ENCODE measurements at regions not wholly inside any gene's neighbourhood (a gene's known extent, or its start where the extent isn't known, plus 50 kb on each side); places are given as distances from the start of the nearest gene placed in this dataset.

DNA sequence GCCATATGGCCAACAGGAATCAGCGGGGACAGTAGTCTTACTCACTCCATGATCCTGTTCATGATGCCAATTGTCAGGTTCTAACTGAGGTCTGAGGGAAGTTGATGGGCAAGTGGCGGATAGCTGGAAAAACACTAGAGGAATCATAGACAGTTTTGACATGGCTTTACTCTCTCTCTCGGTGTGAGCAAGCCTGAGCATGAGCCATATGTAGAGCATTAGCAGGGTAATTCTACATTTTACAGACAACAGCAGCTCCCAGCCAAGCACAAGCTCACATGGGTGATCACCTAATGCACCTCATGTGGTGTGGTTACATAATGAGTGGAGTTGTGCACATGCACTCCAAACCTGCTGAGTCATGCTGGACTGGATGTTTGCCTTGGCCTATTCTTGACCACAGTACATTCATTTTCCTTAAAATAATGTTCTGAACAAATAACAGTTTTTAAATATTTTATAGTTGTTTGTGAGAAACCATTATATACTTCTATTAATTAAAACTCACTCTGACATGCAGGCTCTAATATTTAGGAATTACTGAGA lies 429.2 kb downstream of the GPAT3 start:
- ChIA-PET CTCF (no interaction called here), POLR2A (no interaction called here)
- no peaks in the 10 kb centered on the region for H4K20me1 ChIP-seq (replicated peaks; ENCODE audit: control insufficient read depth, extremely low read depth, insufficient read depth, low read length)
- dilution Hi-C loops (cut with MboI; ENCODE audit: extremely low pct_ligation_motif_present, low sequenced_read_pairs) = no loop called here
- no peak overlapping the region for H2AFZ ChIP-seq (ENCODE audit: low read depth, low read length)
- BruUV-seq (replicated peaks) = no TSS peak
- no peak overlapping the region for H3K27ac ChIP-seq (ENCODE audit: insufficient read depth, low read depth, low read length)
- FAIRE-seq (no peak), DNase-seq (ENCODE audit: low read depth, low spot score) (no peak)
- H3K4me2 ChIP-seq (ENCODE audit: insufficient read depth, low read length) = no peak overlapping the region
- H3K27me3 ChIP-seq (ENCODE audit: control insufficient read depth in 2 of 2, insufficient read depth in 2 of 2, low read length in 2 of 2) = no peaks in the 10 kb centered on the region
- no peaks in the 10 kb centered on the region for H3K4me1 ChIP-seq (ENCODE audit: control insufficient read depth, extremely low read depth, insufficient read depth, low read length)
- no peak for TF ChIP-seq POLR2A (IDR thresholded peaks at IDR 0.05; ENCODE audit: low read depth, low read length)
- no peak for TF ChIP-seq JUN (IDR thresholded peaks at IDR 0.05; ENCODE audit: borderline replicate concordance, insufficient read depth, insufficient read length, low read depth)
- no peak for TF ChIP-seq FOS (IDR thresholded peaks at IDR 0.05; ENCODE audit: borderline replicate concordance, insufficient read depth, low read length)
- TF ChIP-seq EZH2 (IDR thresholded peaks at IDR 0.05; ENCODE audit: borderline replicate concordance, low read depth, low read length, severe bottlenecking) = no peak
- no peak for TF ChIP-seq POLR2AphosphoS5 (IDR thresholded peaks at IDR 0.05; ENCODE audit: insufficient read depth, low read depth, low read length)
- TF ChIP-seq, protein P1, sequence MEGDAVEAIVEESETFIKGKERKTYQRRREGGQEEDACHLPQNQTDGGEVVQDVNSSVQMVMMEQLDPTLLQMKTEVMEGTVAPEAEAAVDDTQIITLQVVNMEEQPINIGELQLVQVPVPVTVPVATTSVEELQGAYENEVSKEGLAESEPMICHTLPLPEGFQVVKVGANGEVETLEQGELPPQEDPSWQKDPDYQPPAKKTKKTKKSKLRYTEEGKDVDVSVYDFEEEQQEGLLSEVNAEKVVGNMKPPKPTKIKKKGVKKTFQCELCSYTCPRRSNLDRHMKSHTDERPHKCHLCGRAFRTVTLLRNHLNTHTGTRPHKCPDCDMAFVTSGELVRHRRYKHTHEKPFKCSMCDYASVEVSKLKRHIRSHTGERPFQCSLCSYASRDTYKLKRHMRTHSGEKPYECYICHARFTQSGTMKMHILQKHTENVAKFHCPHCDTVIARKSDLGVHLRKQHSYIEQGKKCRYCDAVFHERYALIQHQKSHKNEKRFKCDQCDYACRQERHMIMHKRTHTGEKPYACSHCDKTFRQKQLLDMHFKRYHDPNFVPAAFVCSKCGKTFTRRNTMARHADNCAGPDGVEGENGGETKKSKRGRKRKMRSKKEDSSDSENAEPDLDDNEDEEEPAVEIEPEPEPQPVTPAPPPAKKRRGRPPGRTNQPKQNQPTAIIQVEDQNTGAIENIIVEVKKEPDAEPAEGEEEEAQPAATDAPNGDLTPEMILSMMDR (IDR thresholded peaks at IDR 0.05; ENCODE audit: extremely low read depth in 1 of 2, insufficient read depth in 1 of 2, low read depth in 1 of 2, low read length in 2 of 2) = no peak
- TF ChIP-seq, protein P2, sequence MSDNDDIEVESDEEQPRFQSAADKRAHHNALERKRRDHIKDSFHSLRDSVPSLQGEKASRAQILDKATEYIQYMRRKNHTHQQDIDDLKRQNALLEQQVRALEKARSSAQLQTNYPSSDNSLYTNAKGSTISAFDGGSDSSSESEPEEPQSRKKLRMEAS (IDR thresholded peaks at IDR 0.05; ENCODE audit: insufficient read depth, insufficient read length) = no peak
- TF ChIP-seq GATA2 (IDR thresholded peaks at IDR 0.05; ENCODE audit: insufficient read depth, insufficient read length, low read depth, low read length) = no peak
- TF ChIP-seq MYC (IDR thresholded peaks at IDR 0.05; ENCODE audit: low read depth, low read length) = no peak
- no peaks in the 10 kb centered on the region for H3K36me3 ChIP-seq (ENCODE audit: control insufficient read depth in 2 of 2, extremely low read depth in 1 of 2, insufficient read depth in 2 of 2, low read length in 2 of 2)
- no peaks in the 10 kb centered on the region for H3K9me3 ChIP-seq (replicated peaks; ENCODE audit: control insufficient read depth, insufficient read depth, low read length)
- H3K9me1 ChIP-seq (replicated peaks; ENCODE audit: control insufficient read depth, extremely low read depth, insufficient read depth, low read length) = no peaks in the 10 kb centered on the region
- no peaks in the 10 kb centered on the region for H3K79me2 ChIP-seq (ENCODE audit: control insufficient read depth, insufficient read depth, low read length)
- H3K4me3 ChIP-seq (replicated peaks in 1 of 3; ENCODE audit: insufficient read depth in 1 of 3, low read depth in 1 of 3, low read length in 3 of 3) = no peak overlapping the region
- intact Hi-C loops (cut with micrococcal nuclease) = no loop called here
- H3K9ac ChIP-seq (replicated peaks; ENCODE audit: extremely low read depth, insufficient read depth, low read length) = no peak overlapping the region
